ENCODE measurements at regions not wholly inside any gene's neighbourhood (a gene's known extent, or its start where the extent isn't known, plus 50 kb on each side); places are given as distances from the start of the nearest gene placed in this dataset.

DNA sequence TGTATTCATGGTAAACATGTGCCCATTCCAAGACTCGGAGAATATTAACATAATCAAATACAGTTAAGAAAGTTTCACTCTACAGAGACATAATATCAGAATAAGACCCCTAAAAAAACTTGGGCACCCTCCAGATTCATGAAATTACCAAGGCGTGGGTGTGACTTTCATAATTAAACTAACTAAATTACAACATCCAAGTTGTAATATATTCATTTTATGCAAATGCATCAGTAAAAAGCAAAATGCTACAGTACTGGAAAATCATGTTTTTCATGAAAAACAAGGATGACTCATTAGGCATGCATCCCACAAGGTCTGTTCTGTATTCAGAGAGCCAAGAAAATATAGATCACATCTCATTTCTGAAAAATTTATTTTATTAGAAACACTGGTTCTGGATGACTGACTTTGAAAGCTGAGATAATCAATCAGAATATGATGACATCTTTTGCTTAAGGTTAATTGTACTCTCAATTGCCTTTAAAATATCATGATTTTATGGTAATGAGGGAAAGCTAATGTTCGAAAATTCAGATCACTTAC lies 248.8 kb upstream of the SMIM30 start:
- TF ChIP-seq JUN (CRISPR knock-in tag; IDR thresholded peaks at IDR 0.05) (no peak), FOXJ3 (CRISPR knock-in tag; IDR thresholded peaks at IDR 0.05; ENCODE audit: borderline replicate concordance) (no peak), SP1 (CRISPR knock-in tag; conservative IDR thresholded peaks at IDR 0.05) (no peak), SMAD3 (CRISPR knock-in tag; IDR thresholded peaks at IDR 0.05; ENCODE audit: borderline replicate concordance) (no peak), ATF1 (CRISPR knock-in tag; IDR thresholded peaks at IDR 0.05) (no peak), ELF4 (CRISPR knock-in tag; IDR thresholded peaks at IDR 0.05; ENCODE audit: low read depth) (no peak), FOXP1 (CRISPR knock-in tag; IDR thresholded peaks at IDR 0.05; ENCODE audit: borderline replicate concordance) (no peak)
- TF ChIP-seq, protein P1, sequence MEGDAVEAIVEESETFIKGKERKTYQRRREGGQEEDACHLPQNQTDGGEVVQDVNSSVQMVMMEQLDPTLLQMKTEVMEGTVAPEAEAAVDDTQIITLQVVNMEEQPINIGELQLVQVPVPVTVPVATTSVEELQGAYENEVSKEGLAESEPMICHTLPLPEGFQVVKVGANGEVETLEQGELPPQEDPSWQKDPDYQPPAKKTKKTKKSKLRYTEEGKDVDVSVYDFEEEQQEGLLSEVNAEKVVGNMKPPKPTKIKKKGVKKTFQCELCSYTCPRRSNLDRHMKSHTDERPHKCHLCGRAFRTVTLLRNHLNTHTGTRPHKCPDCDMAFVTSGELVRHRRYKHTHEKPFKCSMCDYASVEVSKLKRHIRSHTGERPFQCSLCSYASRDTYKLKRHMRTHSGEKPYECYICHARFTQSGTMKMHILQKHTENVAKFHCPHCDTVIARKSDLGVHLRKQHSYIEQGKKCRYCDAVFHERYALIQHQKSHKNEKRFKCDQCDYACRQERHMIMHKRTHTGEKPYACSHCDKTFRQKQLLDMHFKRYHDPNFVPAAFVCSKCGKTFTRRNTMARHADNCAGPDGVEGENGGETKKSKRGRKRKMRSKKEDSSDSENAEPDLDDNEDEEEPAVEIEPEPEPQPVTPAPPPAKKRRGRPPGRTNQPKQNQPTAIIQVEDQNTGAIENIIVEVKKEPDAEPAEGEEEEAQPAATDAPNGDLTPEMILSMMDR (IDR thresholded peaks at IDR 0.05), result no peak
- TF ChIP-seq, protein P2, sequence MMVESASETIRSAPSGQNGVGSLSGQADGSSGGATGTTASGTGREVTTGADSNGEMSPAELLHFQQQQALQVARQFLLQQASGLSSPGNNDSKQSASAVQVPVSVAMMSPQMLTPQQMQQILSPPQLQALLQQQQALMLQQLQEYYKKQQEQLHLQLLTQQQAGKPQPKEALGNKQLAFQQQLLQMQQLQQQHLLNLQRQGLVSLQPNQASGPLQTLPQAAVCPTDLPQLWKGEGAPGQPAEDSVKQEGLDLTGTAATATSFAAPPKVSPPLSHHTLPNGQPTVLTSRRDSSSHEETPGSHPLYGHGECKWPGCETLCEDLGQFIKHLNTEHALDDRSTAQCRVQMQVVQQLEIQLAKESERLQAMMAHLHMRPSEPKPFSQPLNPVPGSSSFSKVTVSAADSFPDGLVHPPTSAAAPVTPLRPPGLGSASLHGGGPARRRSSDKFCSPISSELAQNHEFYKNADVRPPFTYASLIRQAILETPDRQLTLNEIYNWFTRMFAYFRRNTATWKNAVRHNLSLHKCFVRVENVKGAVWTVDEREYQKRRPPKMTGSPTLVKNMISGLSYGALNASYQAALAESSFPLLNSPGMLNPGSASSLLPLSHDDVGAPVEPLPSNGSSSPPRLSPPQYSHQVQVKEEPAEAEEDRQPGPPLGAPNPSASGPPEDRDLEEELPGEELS (CRISPR knock-in tag; IDR thresholded peaks at IDR 0.05), result no peak
- TF ChIP-seq, protein P3, sequence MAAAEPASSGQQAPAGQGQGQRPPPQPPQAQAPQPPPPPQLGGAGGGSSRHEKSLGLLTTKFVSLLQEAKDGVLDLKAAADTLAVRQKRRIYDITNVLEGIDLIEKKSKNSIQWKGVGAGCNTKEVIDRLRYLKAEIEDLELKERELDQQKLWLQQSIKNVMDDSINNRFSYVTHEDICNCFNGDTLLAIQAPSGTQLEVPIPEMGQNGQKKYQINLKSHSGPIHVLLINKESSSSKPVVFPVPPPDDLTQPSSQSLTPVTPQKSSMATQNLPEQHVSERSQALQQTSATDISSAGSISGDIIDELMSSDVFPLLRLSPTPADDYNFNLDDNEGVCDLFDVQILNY (CRISPR knock-in tag; IDR thresholded peaks at IDR 0.05), result no peak

Data from WTC11 (cell line).